GM21360 (cell line): ENCODE measurements at regions not wholly inside any gene's neighbourhood (a gene's known extent, or its start where the extent isn't known, plus 50 kb on each side); places are given as distances from the start of the nearest gene placed in this dataset.

Experiments used
- ATAC-seq: cut with Tn5 transposase; IDR thresholded peaks from one replicate; pipeline ENCODE4 v1.9.1; 2021; ENCODE audit warnings: mild to moderate bottlenecking, moderate library complexity; ENCODE audit not compliant: unreplicated experiment

DNA sequence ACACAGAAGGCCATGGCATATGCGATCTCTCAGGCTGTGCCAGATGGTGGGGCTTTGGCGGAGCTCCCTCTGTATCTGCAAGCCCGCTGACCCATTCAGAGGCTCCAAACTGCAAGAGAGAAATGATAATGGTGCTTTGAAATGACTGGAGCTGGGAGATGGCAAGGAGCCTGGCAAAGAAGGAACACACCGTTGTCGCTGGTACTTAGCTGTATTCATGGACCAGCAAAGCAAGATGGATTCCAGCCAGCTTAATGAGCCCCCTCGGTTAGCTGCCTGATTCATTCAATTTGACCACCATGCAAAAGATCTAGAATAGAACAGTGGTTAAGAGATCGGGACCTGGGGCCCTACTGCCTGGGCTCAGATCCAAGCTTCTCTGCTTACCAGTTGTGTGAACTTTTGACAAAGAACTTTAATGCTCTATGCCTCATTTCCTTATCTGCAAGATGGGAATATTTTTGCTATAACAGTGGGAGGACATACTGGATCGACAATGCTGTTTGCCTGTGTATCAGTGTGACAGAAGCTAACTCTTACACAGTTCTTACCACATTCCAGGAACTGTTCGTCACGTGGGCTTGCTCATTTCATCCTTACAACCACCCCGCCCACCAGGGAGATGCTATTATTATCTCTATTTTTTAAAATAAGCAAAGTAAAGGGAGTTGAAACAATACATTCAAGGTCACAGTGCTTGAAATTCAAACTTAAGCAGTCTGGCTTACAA, 317.8 kb upstream of the SULF2 start:
- no peak for ATAC-seq

- ATAC-seq, result no peak
Observed at GRCh38 chr20:48102076-48102787, 317.0 kb upstream of the SULF2 start.

DNA sequence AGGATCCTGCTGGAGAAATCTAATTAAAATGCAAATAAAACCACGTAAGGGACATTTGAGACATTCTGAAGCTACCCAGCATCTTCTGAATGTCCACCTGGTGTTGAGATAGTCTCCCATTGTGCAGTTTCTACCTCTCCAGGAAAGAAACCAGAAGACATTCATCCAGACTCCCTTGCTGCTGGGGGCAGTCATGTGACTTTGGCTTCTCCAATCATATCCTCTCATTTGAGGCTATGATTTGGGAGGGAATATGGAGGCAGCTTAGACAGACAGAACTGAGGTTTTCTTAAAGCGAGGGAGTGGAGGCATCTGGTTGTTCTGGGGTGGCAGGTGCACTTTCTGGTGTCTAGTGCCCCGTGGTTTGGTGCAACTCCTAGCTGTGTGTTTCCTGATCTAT, 315.2 kb upstream of the SULF2 start:
- ATAC-seq, result no peak

GRCh38 chr20:48098866-48099265, 313.6 kb upstream of the SULF2 start:
- ATAC-seq, result no peak

- ATAC-seq, result no peak
Observed at GRCh38 chr20:48098099-48098498, 312.8 kb upstream of the SULF2 start.

- ATAC-seq, result no peak
Observed at GRCh38 chr20:48096957-48097890, 311.9 kb upstream of the SULF2 start.

GRCh38 chr20:48096212-48096875, 311.1 kb upstream of the SULF2 start:
- ATAC-seq, result no peak

GRCh38 chr20:48094944-48095343, 309.7 kb upstream of the SULF2 start:
- no peak for ATAC-seq

DNA sequence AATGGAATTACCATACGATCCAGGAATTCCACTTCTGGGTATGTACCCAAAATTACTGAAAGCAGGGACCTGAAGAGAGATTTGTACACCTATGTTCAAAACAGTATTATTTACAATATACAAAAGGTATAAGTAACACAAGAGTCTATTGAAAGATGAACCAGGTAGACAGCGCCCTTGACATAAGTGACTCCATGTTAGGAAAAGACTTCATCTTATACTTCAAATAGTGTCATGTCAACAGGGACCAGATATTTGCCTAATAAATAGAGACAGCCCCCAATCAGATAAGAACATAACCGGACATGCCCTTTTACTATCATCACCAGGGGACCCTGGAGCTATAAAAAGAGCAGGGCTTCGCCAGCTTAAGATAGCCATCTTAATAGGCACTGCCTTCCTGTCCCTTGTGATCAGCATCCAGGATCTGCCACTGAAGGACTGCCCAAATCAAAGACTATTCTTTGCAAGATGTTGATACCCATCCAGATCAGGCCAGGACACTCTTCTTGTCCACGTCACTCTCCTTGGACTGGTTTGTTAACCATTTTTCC, 309.0 kb upstream of the SULF2 start:
- no peak for ATAC-seq

DNA sequence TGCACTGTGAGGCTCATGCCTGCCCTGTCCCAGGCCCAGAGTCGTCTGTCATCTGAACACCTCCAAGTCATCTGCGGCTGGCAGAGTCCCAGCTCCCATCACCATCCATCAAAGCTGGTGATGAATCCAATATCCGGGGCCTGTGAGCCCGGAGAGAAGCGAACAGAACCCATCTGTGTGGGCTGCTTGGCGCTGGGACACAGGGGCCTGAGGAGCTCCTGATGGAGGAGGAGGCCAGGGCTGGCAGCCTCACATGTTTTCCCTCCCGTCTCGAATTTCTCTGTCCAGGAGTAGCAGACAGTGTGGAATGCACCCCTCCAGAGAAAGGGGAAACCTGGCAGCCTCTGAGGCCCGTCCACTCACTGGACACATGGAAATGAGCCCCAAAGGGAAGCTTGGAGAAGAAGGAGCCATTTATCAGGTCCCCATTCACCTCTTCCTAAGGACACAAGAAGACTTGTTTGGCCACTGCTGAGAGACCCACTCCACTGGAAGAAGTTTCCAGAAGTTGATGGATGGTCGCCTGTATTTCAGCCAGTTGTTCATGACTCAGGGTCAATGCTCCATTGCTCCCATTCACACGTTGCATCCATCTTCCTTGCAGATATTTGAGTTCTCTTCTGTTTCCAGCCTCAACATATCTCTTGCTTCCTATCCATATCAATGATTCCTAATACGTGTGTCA, 307.5 kb upstream of the SULF2 start:
- ATAC-seq, result no peak

- no peak for ATAC-seq
Observed at GRCh38 chr20:48090784-48091183, 305.5 kb upstream of the SULF2 start.

- ATAC-seq, result no peak
Observed at GRCh38 chr20:48090314-48090713, 305.0 kb upstream of the SULF2 start.

DNA sequence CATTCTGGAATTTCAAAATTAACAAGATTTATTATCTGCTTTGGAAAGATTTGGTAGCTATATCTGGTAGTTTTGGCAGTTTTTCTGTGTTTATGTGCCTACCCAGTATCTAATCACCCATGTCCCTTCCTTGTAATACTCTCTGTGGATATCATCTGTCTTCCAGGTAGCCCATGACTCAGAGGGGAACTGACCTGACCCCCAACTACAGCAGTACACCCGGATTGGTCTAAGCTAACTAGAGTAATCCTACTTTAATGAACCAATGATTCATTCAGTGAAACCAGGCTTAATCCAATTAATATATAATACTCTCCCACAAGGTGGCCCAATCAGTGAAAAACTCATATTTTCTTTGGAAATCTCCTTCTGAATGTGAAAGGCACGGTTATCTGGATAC, 295.3 kb upstream of the SULF2 start:
- ATAC-seq, result no peak

GRCh38 chr20:48079028-48079427, 293.7 kb upstream of the SULF2 start:
- no peak for ATAC-seq

DNA sequence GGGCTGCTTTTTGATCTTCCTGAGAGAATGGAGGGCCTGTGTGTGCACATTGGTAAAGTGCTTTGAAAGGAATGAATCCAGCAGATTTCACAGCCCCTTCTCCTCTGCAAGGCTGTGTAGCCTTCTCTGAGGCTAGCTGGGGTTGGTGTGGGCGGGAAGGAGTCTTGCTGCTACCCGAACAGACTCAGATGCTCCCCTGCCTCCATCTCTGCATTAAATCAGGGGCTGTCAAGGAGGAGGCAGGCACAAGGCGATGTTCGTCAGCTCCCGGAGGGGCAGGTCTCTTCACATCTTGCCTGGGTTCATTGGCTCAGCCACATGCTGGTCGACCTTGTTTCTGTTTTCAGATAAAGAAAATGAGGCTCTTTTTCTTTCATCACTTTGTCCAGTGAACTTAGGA, 291.5 kb upstream of the SULF2 start:
- ATAC-seq, result no peak

DNA sequence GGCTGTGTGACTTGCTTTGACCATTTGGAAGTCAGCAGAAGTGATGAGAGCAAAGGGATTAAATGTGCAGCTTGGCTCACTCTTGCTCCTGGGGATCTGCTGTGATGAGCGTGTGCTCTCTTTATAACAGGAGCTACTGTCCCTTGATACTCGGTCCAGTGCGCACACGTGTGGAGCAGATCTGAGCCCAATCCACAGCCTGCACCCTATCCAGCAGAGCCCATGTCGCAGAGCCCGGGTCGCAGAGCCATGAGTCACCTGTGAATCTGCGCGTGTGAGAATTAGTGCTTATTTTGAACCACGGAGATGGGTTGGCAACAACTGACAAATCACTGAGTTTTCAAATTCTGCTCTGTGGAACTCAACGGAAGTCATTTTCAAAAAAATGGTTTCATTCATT, 291.0 kb upstream of the SULF2 start:
- ATAC-seq, result no peak

DNA sequence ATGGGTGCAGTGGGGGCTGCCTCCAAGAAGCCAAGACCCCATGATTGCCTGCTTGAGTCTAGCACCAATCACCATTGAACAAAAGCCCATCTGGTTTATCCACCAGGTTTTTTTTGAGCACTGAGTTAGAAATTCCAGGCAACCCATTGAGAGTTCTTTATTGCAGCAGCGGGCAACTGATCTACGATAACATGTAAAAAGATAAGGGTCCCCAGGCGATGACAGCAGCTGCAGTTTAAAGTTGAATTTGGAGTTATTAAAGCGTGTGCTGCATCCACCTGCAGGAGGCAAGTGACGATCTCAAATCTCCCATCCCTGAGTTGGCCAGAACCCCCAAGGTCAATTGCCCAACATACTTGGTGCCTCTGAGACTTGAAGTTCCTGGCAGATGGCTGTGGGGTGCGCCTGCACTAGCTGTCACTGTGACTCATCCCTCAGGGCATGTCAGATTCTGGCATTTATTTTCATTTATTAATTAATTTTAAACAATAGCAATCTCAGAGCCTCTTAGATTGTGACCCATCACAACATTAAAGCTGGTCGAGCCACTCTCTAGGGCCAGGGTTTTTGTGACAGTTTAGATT, 290.4 kb upstream of the SULF2 start:
- ATAC-seq, result no peak

DNA sequence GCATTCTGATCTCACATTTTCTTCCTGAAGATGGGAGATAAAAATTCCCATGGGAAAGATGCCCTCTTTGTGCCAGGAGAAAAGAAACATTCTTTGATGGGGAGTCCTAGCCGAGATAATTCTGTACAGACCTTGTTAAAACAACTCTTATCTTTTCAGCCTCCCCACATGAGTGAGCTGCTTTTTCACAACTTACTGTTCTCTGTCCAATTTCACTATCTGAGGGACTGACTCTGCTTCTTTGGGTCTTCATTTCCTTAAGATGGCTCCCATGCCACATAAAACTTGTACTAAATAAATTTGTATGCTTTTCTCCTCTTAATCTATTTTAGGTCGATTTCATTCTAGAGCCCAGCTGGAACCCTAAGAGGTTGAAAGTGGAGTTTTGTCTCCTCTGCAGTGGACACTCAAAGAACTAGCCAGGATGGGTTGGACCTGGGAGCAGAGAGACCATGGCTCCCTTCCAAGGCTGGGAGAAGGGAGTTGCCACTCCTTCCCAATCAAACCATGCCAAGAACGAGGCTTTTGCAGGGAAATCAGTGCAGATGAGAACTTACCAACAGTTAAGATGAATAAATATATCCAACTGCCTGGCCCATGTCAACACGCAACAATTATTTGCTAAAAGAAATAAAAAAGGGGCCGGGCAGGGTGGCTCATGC, 285.8 kb upstream of the SULF2 start:
- ATAC-seq, result no peak

DNA sequence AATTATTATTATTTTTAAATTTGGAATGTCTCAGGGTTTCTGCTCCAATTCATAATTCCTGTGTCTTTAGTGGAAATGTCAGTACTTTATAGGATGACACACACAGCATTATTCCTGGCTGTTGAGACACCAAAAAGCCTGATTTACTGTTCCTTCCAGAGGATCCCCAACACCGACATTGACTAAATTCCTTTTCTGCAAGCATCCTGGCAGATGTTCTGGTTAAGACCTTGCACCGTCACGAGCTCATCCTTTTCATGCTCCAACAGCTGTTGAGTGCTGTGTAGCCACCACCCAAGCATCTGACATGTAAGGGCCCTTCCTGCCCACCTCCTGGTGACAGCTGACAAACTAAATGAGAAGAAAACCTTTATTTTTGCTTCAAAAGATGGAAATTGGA, 284.3 kb upstream of the SULF2 start:
- ATAC-seq, result no peak
